Pancreas (tissue), 10 donors: ENCODE measurements at regions not wholly inside any gene's neighbourhood (a gene's known extent, or its start where the extent isn't known, plus 50 kb on each side); places are given as distances from the start of the nearest gene placed in this dataset.
A peak's percentile ranks its signal among the peaks of the same experiment; 100 is the strongest.

Source experiments
- ATAC-seq, 4 donors: fragments of 200-7000 bp; cut with Tn5 transposase; one replicate each; pipeline versions ENCODE4 v1.8.0 to v1.9.1; 2020; ENCODE audit warnings: mild to moderate bottlenecking in 4 of 4, moderate library complexity in 4 of 4
- DNase-seq, 6 donors: peaks; one replicate each; pipeline ENCODE4 v3.0.0-alpha.2; 2020
- FAIRE-seq: peaks from 2 replicates; lab custom pipeline; 2012; peaks lifted over from hg19 to GRCh38; lab: Jason Lieb, UNC
- H3K27ac ChIP-seq, 4 donors: fragments of 200-600 bp; sonication (generic); 1 replicate in 3 of 4; 2 replicates in 1 of 4; pipeline versions ENCODE4 v1.5.0 to v1.8.0; 2020
- H3K27me3 ChIP-seq, 4 donors: fragments of 200-600 bp; one replicate each; pipeline ENCODE4 v1.8.0; 2021
- H3K36me3 ChIP-seq, 3 donors: fragments of 200-600 bp; sonication (generic) in 1 of 3; one replicate each; pipeline versions ENCODE4 v1.5.0 to v1.8.0; 2020 to 2021
- H3K4me1 ChIP-seq, 3 donors: fragments of 200-600 bp; one replicate each; pipeline ENCODE4 v1.8.0; 2021
- H3K4me3 ChIP-seq, 4 donors: fragments of 200-600 bp; sonication (generic) in 2 of 4; one replicate each; pipeline versions ENCODE4 v1.5.0 to v1.8.0; 2020 to 2021
- H3K9me3 ChIP-seq, 4 donors: fragments of 200-600 bp; one replicate each; pipeline ENCODE4 v1.8.0; 2021
- WGBS, 2 donors: extraction: QIAGEN DNeasy Blood & Tissue Kit; methylation state at CpG; one replicate each; pipeline ENCODE4 v1.1.7; 2013; 5-methylcytosine and 5-hydroxymethylcytosine counted together
- intact Hi-C, 3 donors: fragments of 100-400 bp; cut with DNase I; formaldehyde crosslinking; loops; one replicate each; pipeline versions ENCODE4 v1.11.1 to v1.14.2; 2022
- TF ChIP-seq, protein P1 (sequence below), 4 donors: fragments of 200-600 bp; sonication (generic) in 3 of 4; IDR thresholded peaks; one replicate each; pipeline versions ENCODE4 v1.5.0 to v1.8.0; 2021; ENCODE audit warnings: antibody characterized with exemption in 4 of 4
- donor health status: healthy with polysubstance abuse.
- donor health status: DM: no; HTN: no; CAD: no; lungs with moderate emphysema.
- donor health status: DM: no; HTN: no; CAD: no.
- donor health status: control.
- donor health status: control.
- donor health status: Bipolar disorder and iron deficiency.
- donor health status: DM: yes; HTN: yes; CAD: no.
- donor health status: DM: no; HTN: no; CAD: no.
- donor health status: DM: no; HTN: no; CAD: no.
- donor health status: DM: yes; HTN: yes; CAD: no.

DNA sequence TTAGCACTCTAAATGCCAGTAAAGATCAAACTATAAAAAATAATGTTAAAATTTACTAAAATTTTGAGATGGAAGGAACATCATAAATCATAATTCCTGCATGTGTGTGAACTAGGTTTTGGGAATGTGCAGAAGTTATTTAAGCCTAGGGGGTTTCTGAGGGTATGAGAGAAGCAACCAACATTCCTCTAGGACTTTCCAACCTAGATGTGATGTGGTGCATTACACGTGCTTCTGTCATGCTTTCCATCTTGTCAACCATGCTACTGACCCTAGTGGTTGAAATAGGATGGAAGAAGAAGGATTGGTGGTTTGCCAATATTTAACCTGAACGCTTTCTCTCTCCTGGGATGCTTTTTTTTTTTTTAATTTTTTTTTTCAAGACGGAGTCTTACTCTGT, 209.3 kb downstream of the AEBP2 start:
- no peaks in the 10 kb centered on the region for H3K36me3 ChIP-seq
- no peaks in the 10 kb centered on the region for H3K9me3 ChIP-seq
- H3K4me1 ChIP-seq: no peaks in the 10 kb centered on the region
- WGBS, 2 donors: 81 to 89% methylated on average over 3 of the region's 3 CpGs
- DNase-seq (no peak), FAIRE-seq (no peak), ATAC-seq (no peak)
- H3K4me3 ChIP-seq: no peak overlapping the region
- TF ChIP-seq, protein P1, sequence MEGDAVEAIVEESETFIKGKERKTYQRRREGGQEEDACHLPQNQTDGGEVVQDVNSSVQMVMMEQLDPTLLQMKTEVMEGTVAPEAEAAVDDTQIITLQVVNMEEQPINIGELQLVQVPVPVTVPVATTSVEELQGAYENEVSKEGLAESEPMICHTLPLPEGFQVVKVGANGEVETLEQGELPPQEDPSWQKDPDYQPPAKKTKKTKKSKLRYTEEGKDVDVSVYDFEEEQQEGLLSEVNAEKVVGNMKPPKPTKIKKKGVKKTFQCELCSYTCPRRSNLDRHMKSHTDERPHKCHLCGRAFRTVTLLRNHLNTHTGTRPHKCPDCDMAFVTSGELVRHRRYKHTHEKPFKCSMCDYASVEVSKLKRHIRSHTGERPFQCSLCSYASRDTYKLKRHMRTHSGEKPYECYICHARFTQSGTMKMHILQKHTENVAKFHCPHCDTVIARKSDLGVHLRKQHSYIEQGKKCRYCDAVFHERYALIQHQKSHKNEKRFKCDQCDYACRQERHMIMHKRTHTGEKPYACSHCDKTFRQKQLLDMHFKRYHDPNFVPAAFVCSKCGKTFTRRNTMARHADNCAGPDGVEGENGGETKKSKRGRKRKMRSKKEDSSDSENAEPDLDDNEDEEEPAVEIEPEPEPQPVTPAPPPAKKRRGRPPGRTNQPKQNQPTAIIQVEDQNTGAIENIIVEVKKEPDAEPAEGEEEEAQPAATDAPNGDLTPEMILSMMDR (IDR thresholded peaks at IDR 0.05): no peak
- intact Hi-C loops: no loop called here
- H3K27me3 ChIP-seq: no peaks in the 10 kb centered on the region
- H3K27ac ChIP-seq: no peak overlapping the region

DNA sequence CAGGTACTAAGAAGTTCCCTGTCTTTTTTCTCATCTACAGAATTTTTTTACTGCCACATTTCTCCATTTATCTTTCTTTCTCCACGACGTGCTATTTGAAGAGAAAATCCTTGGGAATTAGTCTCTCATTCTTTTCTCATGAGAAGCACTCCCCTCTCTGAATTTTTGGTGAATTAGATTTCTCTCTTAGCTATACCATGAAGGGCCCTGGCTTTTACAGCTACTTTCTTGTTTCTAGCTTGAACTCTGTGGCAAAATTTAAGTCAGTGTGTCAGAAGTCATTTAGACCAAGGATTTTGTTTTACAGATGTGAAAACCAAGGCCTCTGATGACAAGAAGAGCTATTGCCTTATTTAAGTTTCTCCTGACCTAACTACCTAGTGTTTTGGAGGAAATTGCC, 213.1 kb downstream of the AEBP2 start:
- Histone ChIP-seq H3K9me3 (no peaks in the 10 kb centered on the region), H3K27ac (no peak overlapping the region), H3K4me3 (no peak overlapping the region), H3K27me3 (no peaks in the 10 kb centered on the region), H3K4me1 (no peaks in the 10 kb centered on the region), H3K36me3 (no peaks in the 10 kb centered on the region)
- intact Hi-C loops: no loop called here
- TF ChIP-seq, protein P1 (IDR thresholded peaks at IDR 0.05): no peak
- no peak for ATAC-seq
- 38 to 43% methylated on average over 2 of the region's 2 CpGs for WGBS, 2 donors
- DNase-seq: no peak
- no peak for FAIRE-seq

DNA sequence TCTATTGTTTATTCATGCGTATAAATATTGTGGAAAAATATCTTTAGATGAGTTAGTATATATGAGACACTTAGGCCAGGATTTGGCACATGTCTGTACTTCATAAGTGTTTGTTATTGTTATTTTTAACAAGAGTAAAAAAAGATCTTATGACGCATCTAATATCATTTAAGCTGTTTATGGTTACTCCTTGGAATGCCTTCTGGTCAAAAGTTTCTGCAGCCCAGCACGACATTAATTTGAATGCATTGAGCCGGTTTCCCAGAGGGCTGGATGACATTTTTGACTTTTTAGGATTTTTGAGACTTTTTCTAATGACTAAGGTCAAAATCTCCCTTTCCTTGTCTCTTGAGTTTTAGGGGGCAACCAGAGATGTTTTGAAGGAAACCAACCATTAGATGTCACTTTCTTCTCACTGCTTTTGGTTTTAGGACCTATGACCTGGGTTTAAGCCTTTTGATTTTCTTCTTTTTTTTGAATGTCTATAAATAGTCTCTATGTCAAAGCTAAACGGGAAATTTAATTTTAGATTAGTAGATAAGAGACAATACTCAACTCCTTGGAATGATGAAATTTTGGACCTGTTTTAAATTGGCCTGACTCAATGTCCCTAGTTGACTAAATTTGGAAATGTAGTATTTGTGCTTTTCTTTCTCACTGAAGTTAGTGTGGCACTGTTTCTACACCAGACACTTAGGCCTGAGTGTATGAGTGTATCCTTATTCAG, 215.5 kb downstream of the AEBP2 start:
- no peaks in the 10 kb centered on the region for H3K4me1 ChIP-seq
- intact Hi-C loops: no loop called here
- H3K4me3 ChIP-seq: no peak overlapping the region
- ATAC-seq: peak in 2 of 4 donors; percentile 21 to 38
- peak; percentile 83 for FAIRE-seq
- H3K36me3 ChIP-seq: no peaks in the 10 kb centered on the region
- 69 to 72% methylated on average over 5 of the region's 5 CpGs for WGBS, 2 donors
- TF ChIP-seq, protein P1 (IDR thresholded peaks at IDR 0.05): no peak
- H3K27me3 ChIP-seq: no peaks in the 10 kb centered on the region
- H3K27ac ChIP-seq: no peak overlapping the region
- no peaks in the 10 kb centered on the region for H3K9me3 ChIP-seq
- DNase-seq: no peak

DNA sequence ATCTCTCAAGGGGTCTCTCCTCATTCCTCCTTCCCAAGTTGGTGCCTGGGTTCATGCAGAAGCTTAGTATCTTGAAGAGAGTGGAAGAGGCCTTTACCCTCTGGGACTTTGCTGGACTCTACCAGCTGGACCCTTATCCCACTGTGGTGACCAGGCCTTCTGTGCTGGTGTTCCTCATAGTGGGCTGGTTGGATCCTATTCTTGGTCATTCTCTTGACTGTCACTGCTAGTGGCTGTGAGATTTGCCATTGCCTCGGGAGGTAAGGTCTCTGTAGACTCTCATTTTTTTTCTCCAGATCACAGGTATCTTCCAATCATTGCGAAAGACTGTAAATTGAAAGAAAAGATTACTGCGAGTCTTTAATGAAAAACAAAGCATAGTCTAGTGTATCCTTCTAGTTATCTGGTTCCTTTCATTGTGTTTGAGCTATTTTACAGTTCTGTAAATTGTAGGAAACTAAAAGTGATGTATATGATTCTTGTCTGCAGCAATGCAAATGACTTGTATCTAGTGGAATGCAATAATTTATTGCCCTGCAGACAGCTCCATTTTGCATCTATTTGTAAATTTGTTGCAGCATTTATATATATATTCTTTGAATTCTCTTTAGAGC, 217.9 kb downstream of the AEBP2 start:
- TF ChIP-seq, protein P1 (IDR thresholded peaks at IDR 0.05): no peak
- intact Hi-C loops: no loop called here
- ATAC-seq: no peak
- 90 to 92% methylated on average over 3 of the region's 3 CpGs for WGBS, 2 donors
- H3K27me3 ChIP-seq: no peaks in the 10 kb centered on the region
- DNase-seq: no peak
- no peaks in the 10 kb centered on the region for H3K36me3 ChIP-seq
- H3K4me1 ChIP-seq: no peaks in the 10 kb centered on the region
- H3K27ac ChIP-seq: no peak overlapping the region
- no peaks in the 10 kb centered on the region for H3K9me3 ChIP-seq
- no peak overlapping the region for H3K4me3 ChIP-seq
- FAIRE-seq: no peak

DNA sequence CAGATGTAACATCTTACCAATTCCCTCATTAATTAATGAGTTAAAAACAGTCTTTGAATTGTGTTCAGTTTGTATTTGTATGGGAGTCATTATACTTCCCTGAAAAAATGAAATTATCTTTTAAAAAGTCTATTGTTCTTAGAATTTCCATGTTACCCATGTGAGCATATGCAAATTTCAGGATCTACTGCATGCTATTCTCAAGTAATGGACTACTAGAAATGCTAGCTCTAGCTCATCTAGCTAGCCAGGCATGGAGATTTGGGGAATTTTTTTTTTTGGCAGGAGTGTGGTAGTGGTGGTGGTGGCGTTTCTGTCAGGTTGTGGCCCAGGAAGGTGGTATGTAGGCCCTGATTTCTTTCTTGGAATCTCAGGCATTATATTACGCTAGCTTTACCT, 218.4 kb downstream of the AEBP2 start:
- ATAC-seq: no peak
- Histone ChIP-seq H3K27me3 (no peaks in the 10 kb centered on the region), H3K9me3 (no peaks in the 10 kb centered on the region), H3K27ac (no peak overlapping the region), H3K4me3 (no peak overlapping the region), H3K4me1 (no peaks in the 10 kb centered on the region), H3K36me3 (no peaks in the 10 kb centered on the region)
- TF ChIP-seq, protein P1 (IDR thresholded peaks at IDR 0.05): no peak
- 89 to 100% methylated on average over 2 of the region's 2 CpGs for WGBS, 2 donors
- FAIRE-seq: no peak
- intact Hi-C loops: no loop called here
- DNase-seq: no peak
